SK-N-SH (cell line): ENCODE measurements at regions not wholly inside any gene's neighbourhood (a gene's known extent, or its start where the extent isn't known, plus 50 kb on each side); places are given as distances from the start of the nearest gene placed in this dataset.

Source experiments
- CTCF ChIA-PET: fragments of 300-600, 350-600 bp; formaldehyde crosslinking; extraction: SDS; loops from one replicate; lab custom pipeline; 2021; lab: Yijun Ruan, JAX
- POLR2A ChIA-PET: fragments of 350-600 bp; sonication (Branson Sonifier 250); formaldehyde crosslinking; extraction: SDS; loops from one replicate; lab custom pipeline; 2020; ENCODE audit warnings: antibody characterized with exemption, inconsistent platforms; lab: Yijun Ruan, JAX
- DNase-seq: peaks from one replicate; pipeline ENCODE4 v3.0.0; 2012
- H2AFZ ChIP-seq: fragments of 200-600 bp; sonication (generic); 2 replicates; pipeline ENCODE4 v1.8.1; 2016; ENCODE audit warnings: antibody characterized with exemption, mild to moderate bottlenecking, low read depth
- H3F3A ChIP-seq: fragments of 200-600 bp; sonication (generic); replicated peaks from 2 replicates; pipeline ENCODE3; 2016; ENCODE audit warnings: antibody characterized with exemption, mild to moderate bottlenecking; ENCODE audit not compliant: insufficient read depth
- H3K27ac ChIP-seq, 2 experiments: fragments of 200-500 bp in 1 of 2; fragments of 200-600 bp in 1 of 2; sonication (Bioruptor generic) in 1 of 2; sonication (generic), shearing (Covaris generic) in 1 of 2; 2 replicates each; pipeline versions ENCODE4 v1.5.1 to v1.6.1; 2014 to 2016; ENCODE audit warnings: low read depth in 2 of 2, inconsistent platforms in 1 of 2, low read length in 1 of 2, mild to moderate bottlenecking in 1 of 2, mixed read lengths in 1 of 2
- H3K27me3 ChIP-seq: fragments of 200-600 bp; sonication (generic), shearing (Covaris generic); 2 replicates; pipeline ENCODE4 v1.6.1; 2016; ENCODE audit warnings: mixed run types; ENCODE audit not compliant: insufficient read depth
- H3K36me3 ChIP-seq, 2 experiments: fragments of 200-500 bp in 1 of 2; fragments of 200-600 bp in 1 of 2; sonication (Bioruptor generic) in 1 of 2; sonication (generic) in 1 of 2; replicated peaks in 1 of 2; 2 replicates each; pipeline versions ENCODE3 to v1.5.1; 2014 to 2016; ENCODE audit warnings: low read length in 1 of 2, mild to moderate bottlenecking in 1 of 2; ENCODE audit not compliant: insufficient read depth in 2 of 2, control insufficient read depth in 1 of 2
- H3K4me1 ChIP-seq, 2 experiments: fragments of 200-500 bp in 1 of 2; fragments of 200-600 bp in 1 of 2; sonication (Bioruptor generic) in 1 of 2; sonication (generic), shearing (Covaris generic) in 1 of 2; 2 replicates each; pipeline versions ENCODE4 v1.5.1 to v1.6.1; 2014 to 2016; ENCODE audit warnings: low read depth in 1 of 2, low read length in 1 of 2, mixed run types in 1 of 2; ENCODE audit not compliant: insufficient read depth in 2 of 2, control insufficient read depth in 1 of 2
- H3K4me2 ChIP-seq: fragments of 200-600 bp; sonication (generic), shearing (Covaris generic); 2 replicates; pipeline ENCODE4 v1.6.1; 2017; ENCODE audit warnings: mixed run types
- H3K4me3 ChIP-seq, 2 experiments: fragments of 200-500 bp in 1 of 2; fragments of 200-600 bp in 1 of 2; sonication (Bioruptor generic) in 1 of 2; sonication (generic), shearing (Covaris generic) in 1 of 2; 2 replicates each; pipeline versions ENCODE4 v1.5.1 to v1.8.1; 2014 to 2016; ENCODE audit warnings: low read depth in 2 of 2, inconsistent platforms in 1 of 2, low read length in 1 of 2, mild to moderate bottlenecking in 1 of 2, mixed read lengths in 1 of 2, moderate library complexity in 1 of 2
- H3K79me2 ChIP-seq: fragments of 200-600 bp; sonication (generic); 2 replicates; pipeline ENCODE4 v1.8.1; 2017; ENCODE audit warnings: mild to moderate bottlenecking; ENCODE audit not compliant: insufficient read depth
- H3K9ac ChIP-seq: fragments of 200-600 bp; sonication (generic); 2 replicates; pipeline ENCODE4 v1.6.1; 2017; ENCODE audit warnings: mixed run types
- H3K9me2 ChIP-seq: fragments of 200-600 bp; sonication (generic); 2 replicates; pipeline ENCODE4 v1.6.1; 2017; ENCODE audit warnings: mixed run types
- H3K9me3 ChIP-seq: fragments of 200-600 bp; sonication (generic); 2 replicates; pipeline ENCODE4 v1.6.1; 2017; ENCODE audit warnings: mixed run types, mild to moderate bottlenecking, moderate library complexity
- H4K20me1 ChIP-seq: fragments of 200-600 bp; sonication (generic); 2 replicates; pipeline ENCODE4 v1.6.1; 2017; ENCODE audit warnings: mild to moderate bottlenecking, mixed run types; ENCODE audit not compliant: insufficient read depth
- CTCF ChIP-seq: fragments of 200-600 bp; sonication (generic); IDR thresholded peaks from 2 replicates; pipeline ENCODE4 v1.6.1; 2017; ENCODE audit warnings: antibody characterized with exemption, mild to moderate bottlenecking, moderate library complexity
- FOXJ3 ChIP-seq: sonication (generic); formaldehyde crosslinking; IDR thresholded peaks from 2 replicates; pipeline ENCODE4 v1.5.1; 2020; ENCODE audit warnings: mild to moderate bottlenecking, missing genetic modification reagents
- GABPA ChIP-seq: IDR thresholded peaks from 2 replicates; pipeline ENCODE4 v1.4.0; 2012; ENCODE audit warnings: low read depth, mild to moderate bottlenecking
- IRF3 ChIP-seq: fragments of 150-350 bp; IDR thresholded peaks from 2 replicates; pipeline ENCODE4 v1.6.1; 2016; ENCODE audit warnings: mild to moderate bottlenecking, low read depth, low read length
- NRF1 ChIP-seq: IDR thresholded peaks from 2 replicates; pipeline ENCODE4 v1.6.1; 2012; ENCODE audit warnings: low read depth, mild to moderate bottlenecking, low read length
- PBX3 ChIP-seq: IDR thresholded peaks from 2 replicates; pipeline ENCODE4; 2012
- SMC3 ChIP-seq: IDR thresholded peaks from 2 replicates; pipeline ENCODE4 v1.6.1; 2012; ENCODE audit warnings: low read depth, low read length, improper control_type of control experiment
- USF1 ChIP-seq: IDR thresholded peaks from 2 replicates; pipeline ENCODE4 v1.4.0; 2012; ENCODE audit warnings: low read depth, borderline replicate concordance
- USF2 ChIP-seq: fragments of 150-350 bp; IDR thresholded peaks from 2 replicates; pipeline ENCODE4 v1.6.1; 2017; ENCODE audit warnings: antibody characterized with exemption, low read length, low read depth, borderline replicate concordance
- WGBS: methylation state at CpG from one replicate; pipeline ENCODE4 v1.1.6; 2017; ENCODE audit warnings: low lambda C conversion rate; 5-methylcytosine and 5-hydroxymethylcytosine counted together

GRCh38 chr7:68348401-68348800 is 1249.9 kb upstream of the AUTS2 start (continued):
- no peak for TF ChIP-seq NRF1
- TF ChIP-seq SMC3 = no peak
- TF ChIP-seq GABPA = no peak
- no peak for TF ChIP-seq USF1
- no peak for TF ChIP-seq USF2

- H2AFZ ChIP-seq = no peak overlapping the region
- POLR2A ChIA-PET = no interaction called here
Measured at GRCh38 chr7:68362745-68363518, 1235.3 kb upstream of the AUTS2 start.

More at GRCh38 chr7:68362745-68363518, 1235.3 kb upstream of the AUTS2 start:
- Histone ChIP-seq H3F3A (no peaks in the 10 kb centered on the region), H3K4me3 (no peak overlapping the region), H4K20me1 (no peaks in the 10 kb centered on the region), H3K36me3 (no peaks in the 10 kb centered on the region), H3K9me3 (no peaks in the 10 kb centered on the region), H3K9ac (no peak overlapping the region), H3K79me2 (no peaks in the 10 kb centered on the region), H3K27ac (no peak overlapping the region), H3K9me2 (no peaks in the 10 kb centered on the region), H3K4me2 (no peak overlapping the region), H3K27me3 (no peaks in the 10 kb centered on the region), H3K4me1 (peaks cover 0 to 9% of the 10 kb centered on the region in 2 experiments; a peak in 1 of 4 replicates)
- no peak for DNase-seq
- TF ChIP-seq FOXJ3 (CRISPR knock-in tag) = no peak
- no peak for TF ChIP-seq CTCF
- no peak for TF ChIP-seq PBX3
- no peak for TF ChIP-seq IRF3
- WGBS = 25% methylated on average over 7 of the region's 7 CpGs
- CTCF ChIA-PET = no interaction called here
